SU-DHL-6 (cell line): ENCODE measurements at regions not wholly inside any gene's neighbourhood (a gene's known extent, or its start where the extent isn't known, plus 50 kb on each side); places are given as distances from the start of the nearest gene placed in this dataset.
"Not testable (repeated sequence)": the region's sequence is repeated elsewhere in the genome, so short reads cannot be mapped to it uniquely, and the experiment has no call there.

Experiments
- H2AFZ ChIP-seq: fragments of 200-600 bp; sonication (generic); 2 replicates; pipeline ENCODE4 v1.6.1; 2014; ENCODE audit warnings: low read depth, mild to moderate bottlenecking, moderate library complexity, mixed read lengths, antibody characterized with exemption, low read length; ENCODE audit not compliant: severe bottlenecking
- H3F3A ChIP-seq: fragments of 200-600 bp; shearing (Covaris generic); 2 replicates; pipeline ENCODE4 v1.6.0; 2016; ENCODE audit warnings: antibody characterized with exemption, mild to moderate bottlenecking; ENCODE audit not compliant: insufficient read depth
- H3K27ac ChIP-seq: fragments of 200-600 bp; sonication (generic); 2 replicates; pipeline ENCODE4 v1.5.1; 2016; ENCODE audit warnings: low read depth, mild to moderate bottlenecking, low read length, moderate library complexity, mixed read lengths
- H3K27me3 ChIP-seq: fragments of 200-600 bp; sonication (generic), shearing (Covaris generic); 2 replicates; pipeline ENCODE4 v1.6.0; 2014; ENCODE audit warnings: mild to moderate bottlenecking, low read length
- H3K36me3 ChIP-seq: fragments of 200-600 bp; sonication (generic); 2 replicates; pipeline ENCODE4 v1.6.1; 2014; ENCODE audit warnings: mild to moderate bottlenecking, low read length, mixed read lengths
- H3K4me2 ChIP-seq: fragments of 300-600, 200-600 bp; shearing (Covaris generic), sonication (generic); 2 replicates; pipeline ENCODE4 v1.6.0; 2014; ENCODE audit warnings: low read length, low read depth, mild to moderate bottlenecking; ENCODE audit not compliant: poor library complexity, severe bottlenecking
- H3K4me3 ChIP-seq: fragments of 200-600 bp; sonication (generic); 2 replicates; pipeline ENCODE4 v1.5.1; 2014; ENCODE audit warnings: antibody characterized with exemption, low read length, mild to moderate bottlenecking, mixed read lengths; ENCODE audit not compliant: insufficient read depth, poor library complexity, severe bottlenecking
- H3K79me2 ChIP-seq: fragments of 200-600 bp; sonication (generic); 2 replicates; pipeline ENCODE4 v1.6.1; 2014; ENCODE audit warnings: mild to moderate bottlenecking, low read length, moderate library complexity; ENCODE audit not compliant: insufficient read depth
- H3K9ac ChIP-seq: fragments of 200-600 bp; sonication (generic); 2 replicates; pipeline ENCODE4 v1.7.0; 2014; ENCODE audit warnings: mild to moderate bottlenecking, low read length
- H3K9me2 ChIP-seq: fragments of 200-600 bp; sonication (generic); replicated peaks from 2 replicates; pipeline ENCODE4 v1.6.1; 2014; ENCODE audit warnings: low read length; ENCODE audit not compliant: insufficient read depth
- H3K9me3 ChIP-seq: fragments of 200-600 bp; sonication (generic); 2 replicates; pipeline ENCODE4 v1.6.1; 2014; ENCODE audit warnings: low read length, mixed read lengths; ENCODE audit not compliant: insufficient read depth
- H4K20me1 ChIP-seq: fragments of 200-600 bp; sonication (generic); 2 replicates; pipeline ENCODE4 v1.6.1; 2014; ENCODE audit warnings: low read depth, mild to moderate bottlenecking, antibody characterized with exemption, low read length, moderate library complexity, mixed read lengths
- CTCF ChIP-seq: fragments of 200-600 bp; sonication (generic); IDR thresholded peaks from one replicate; pipeline ENCODE4 v1.5.1; 2017; ENCODE audit warnings: antibody characterized with exemption, mild to moderate bottlenecking, low read length, moderate library complexity; ENCODE audit not compliant: insufficient read depth, poor library complexity, severe bottlenecking
- EZH2phosphoT487 ChIP-seq: fragments of 200-600 bp; sonication (generic), shearing (Covaris generic); conservative IDR thresholded peaks from 2 replicates; pipeline ENCODE4 v1.6.1; 2018; ENCODE audit warnings: mild to moderate bottlenecking, antibody characterized with exemption, low read length, moderate library complexity, mixed read lengths

- Histone ChIP-seq H2AFZ (no peak overlapping the region), H3F3A (no peaks in the 10 kb centered on the region), H3K4me2 (no peak overlapping the region), H3K9me2 (no peaks in the 10 kb centered on the region; the same call in 1 of the 2 replicates), H3K4me3 (no peak overlapping the region), H3K9me3 (no peaks in the 10 kb centered on the region), H3K27me3 (no peaks in the 10 kb centered on the region), H3K79me2 (no peaks in the 10 kb centered on the region), H4K20me1 (no peaks in the 10 kb centered on the region), H3K9ac (no peak overlapping the region), H3K36me3 (no peaks in the 10 kb centered on the region), H3K27ac (no peak overlapping the region)
- TF ChIP-seq CTCF (no peak), EZH2phosphoT487 (no peak)
Measured at GRCh38 chr3:18527691-18528090, 102.6 kb upstream of the SATB1 start.

GRCh38 chr3:18526667-18527066 lies 101.5 kb upstream of the SATB1 start:
- Histone ChIP-seq H3K4me2 (no peak overlapping the region), H3K27me3 (no peaks in the 10 kb centered on the region), H3K9ac (no peak overlapping the region), H3K9me3 (no peaks in the 10 kb centered on the region), H3K36me3 (no peaks in the 10 kb centered on the region), H2AFZ (no peak overlapping the region), H3K27ac (no peak overlapping the region), H3K4me3 (no peak overlapping the region), H3K79me2 (no peaks in the 10 kb centered on the region), H3K9me2 (no peaks in the 10 kb centered on the region; the same call in 1 of the 2 replicates), H4K20me1 (no peaks in the 10 kb centered on the region), H3F3A (no peaks in the 10 kb centered on the region)
- TF ChIP-seq EZH2phosphoT487 (no peak), CTCF (no peak)

GRCh38 chr3:18516170-18516569 lies 91.0 kb upstream of the SATB1 start:
- H3K27me3 ChIP-seq, H3F3A ChIP-seq, H3K9me3 ChIP-seq, H2AFZ ChIP-seq, H3K27ac ChIP-seq, H3K9ac ChIP-seq, H3K9me2 ChIP-seq, H4K20me1 ChIP-seq, H3K4me2 ChIP-seq, H3K4me3 ChIP-seq, H3K79me2 ChIP-seq, H3K36me3 ChIP-seq: not testable (repeated sequence)

- Histone ChIP-seq H3K4me3 (no peak overlapping the region), H3K9ac (no peak overlapping the region), H3K9me2 (no peaks in the 10 kb centered on the region), H3F3A (no peaks in the 10 kb centered on the region), H2AFZ (no peak overlapping the region), H3K27me3 (no peaks in the 10 kb centered on the region), H4K20me1 (no peaks in the 10 kb centered on the region), H3K27ac (no peak overlapping the region), H3K79me2 (no peaks in the 10 kb centered on the region), H3K9me3 (no peaks in the 10 kb centered on the region), H3K36me3 (no peaks in the 10 kb centered on the region), H3K4me2 (no peak overlapping the region)
- TF ChIP-seq CTCF (no peak), EZH2phosphoT487 (no peak)
Measured at GRCh38 chr3:18513091-18513490, 88.0 kb upstream of the SATB1 start.
